Nephron (organoid): ENCODE measurements at regions not wholly inside any gene's neighbourhood (a gene's known extent, or its start where the extent isn't known, plus 50 kb on each side); places are given as distances from the start of the nearest gene placed in this dataset.

Experiments used
- H3K27ac Mint-ChIP-seq, 3 experiments: 2 replicates each; pipeline ENCODE4 v1.8.0; 2020; ENCODE audit warnings: mixed read lengths in 3 of 3, mild to moderate bottlenecking in 2 of 3, moderate library complexity in 1 of 3
- H3K27me3 Mint-ChIP-seq: 2 replicates; pipeline ENCODE4 v1.8.0; 2021; ENCODE audit warnings: low read depth, mild to moderate bottlenecking, moderate library complexity, mixed read lengths
- H3K36me3 Mint-ChIP-seq: 2 replicates; pipeline ENCODE4 v1.8.0; 2020; ENCODE audit warnings: low read depth, mixed read lengths
- H3K4me1 Mint-ChIP-seq: 2 replicates; pipeline ENCODE4 v1.8.0; 2020; ENCODE audit warnings: mixed read lengths
- H3K4me3 Mint-ChIP-seq, 3 experiments: 2 replicates each; pipeline ENCODE4 v1.8.0; 2020; ENCODE audit warnings: mild to moderate bottlenecking in 3 of 3, mixed read lengths in 3 of 3, moderate library complexity in 2 of 3
- H3K9me3 Mint-ChIP-seq: 2 replicates; pipeline ENCODE4 v1.8.0; 2020; ENCODE audit warnings: mixed read lengths
- TF ChIP-seq, protein P1 (sequence below), 3 experiments: fragments of 200-600 bp; sonication (generic); IDR thresholded peaks; one replicate each; pipeline ENCODE4 v1.5.0; 2021; ENCODE audit warnings: antibody characterized with exemption in 3 of 3; ENCODE audit not compliant: unreplicated experiment in 3 of 3

DNA sequence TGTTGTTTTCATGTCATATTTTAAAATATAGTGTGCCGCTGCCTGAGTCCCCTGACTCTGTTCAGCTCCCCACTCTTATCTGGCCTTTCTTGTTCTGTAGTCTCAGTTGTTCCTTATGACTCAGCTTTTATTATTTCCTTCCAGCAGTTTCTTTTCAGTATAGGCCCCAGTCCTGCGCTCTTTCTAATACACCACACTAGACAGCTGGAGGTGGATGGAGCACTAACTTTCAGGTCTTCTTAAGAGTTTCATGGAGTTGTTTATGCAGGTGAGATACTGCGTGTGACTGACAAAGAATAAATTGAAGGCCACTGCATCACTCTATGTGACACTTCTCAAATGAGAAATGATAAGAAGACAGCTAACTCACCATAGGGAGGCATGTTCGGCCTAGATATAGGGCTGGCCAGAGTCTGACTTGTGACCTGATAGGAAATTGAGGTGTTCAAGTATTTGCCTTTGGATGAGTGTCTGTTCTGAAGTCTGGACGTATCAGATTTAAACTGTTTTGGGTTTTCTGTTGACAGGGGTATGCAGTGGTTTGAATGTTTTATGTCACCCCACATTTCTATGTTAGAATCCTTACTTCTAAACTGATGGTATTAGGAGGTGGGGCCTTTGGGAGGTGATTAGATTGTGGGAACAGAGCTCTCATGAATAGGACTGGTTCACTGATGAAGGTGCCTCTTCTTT is 60.8 kb upstream of the CLMN start:
- no peak overlapping the region for H3K27ac Mint-ChIP-seq
- H3K36me3 Mint-ChIP-seq = peaks cover 4% of the 10 kb centered on the region
- no peak overlapping the region for H3K4me3 Mint-ChIP-seq

DNA sequence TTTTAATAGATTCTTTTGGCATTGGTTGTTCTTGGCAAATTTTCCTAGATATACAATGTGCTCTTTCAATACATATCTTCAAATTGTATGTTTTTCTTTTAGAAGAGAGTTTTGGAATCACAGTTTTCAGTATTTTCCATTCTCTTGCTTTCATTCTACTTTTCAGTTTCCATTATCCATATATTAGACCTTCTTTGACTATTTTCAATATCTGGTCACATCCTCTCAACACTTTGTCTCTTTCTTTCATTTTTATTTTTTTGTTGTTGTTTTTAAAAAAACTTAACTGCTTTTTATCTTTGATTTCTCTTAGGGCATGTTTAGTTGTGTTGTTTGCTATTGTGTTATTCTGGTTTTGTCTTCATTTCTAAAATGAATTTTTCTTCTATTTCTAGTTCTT is 59.9 kb upstream of the CLMN start:
- H3K4me1 Mint-ChIP-seq = no peaks in the 10 kb centered on the region

More for the DNA sequence above, 60.8 kb upstream of the CLMN start:
- H3K9me3 Mint-ChIP-seq = peaks cover 30% of the 10 kb centered on the region
- H3K27me3 Mint-ChIP-seq = peaks cover 13% of the 10 kb centered on the region
- no peaks in the 10 kb centered on the region for H3K4me1 Mint-ChIP-seq
- TF ChIP-seq, protein P1, sequence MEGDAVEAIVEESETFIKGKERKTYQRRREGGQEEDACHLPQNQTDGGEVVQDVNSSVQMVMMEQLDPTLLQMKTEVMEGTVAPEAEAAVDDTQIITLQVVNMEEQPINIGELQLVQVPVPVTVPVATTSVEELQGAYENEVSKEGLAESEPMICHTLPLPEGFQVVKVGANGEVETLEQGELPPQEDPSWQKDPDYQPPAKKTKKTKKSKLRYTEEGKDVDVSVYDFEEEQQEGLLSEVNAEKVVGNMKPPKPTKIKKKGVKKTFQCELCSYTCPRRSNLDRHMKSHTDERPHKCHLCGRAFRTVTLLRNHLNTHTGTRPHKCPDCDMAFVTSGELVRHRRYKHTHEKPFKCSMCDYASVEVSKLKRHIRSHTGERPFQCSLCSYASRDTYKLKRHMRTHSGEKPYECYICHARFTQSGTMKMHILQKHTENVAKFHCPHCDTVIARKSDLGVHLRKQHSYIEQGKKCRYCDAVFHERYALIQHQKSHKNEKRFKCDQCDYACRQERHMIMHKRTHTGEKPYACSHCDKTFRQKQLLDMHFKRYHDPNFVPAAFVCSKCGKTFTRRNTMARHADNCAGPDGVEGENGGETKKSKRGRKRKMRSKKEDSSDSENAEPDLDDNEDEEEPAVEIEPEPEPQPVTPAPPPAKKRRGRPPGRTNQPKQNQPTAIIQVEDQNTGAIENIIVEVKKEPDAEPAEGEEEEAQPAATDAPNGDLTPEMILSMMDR (IDR thresholded peaks at IDR 0.05; ENCODE audit: unreplicated experiment in 3 of 3) = no peak

DNA sequence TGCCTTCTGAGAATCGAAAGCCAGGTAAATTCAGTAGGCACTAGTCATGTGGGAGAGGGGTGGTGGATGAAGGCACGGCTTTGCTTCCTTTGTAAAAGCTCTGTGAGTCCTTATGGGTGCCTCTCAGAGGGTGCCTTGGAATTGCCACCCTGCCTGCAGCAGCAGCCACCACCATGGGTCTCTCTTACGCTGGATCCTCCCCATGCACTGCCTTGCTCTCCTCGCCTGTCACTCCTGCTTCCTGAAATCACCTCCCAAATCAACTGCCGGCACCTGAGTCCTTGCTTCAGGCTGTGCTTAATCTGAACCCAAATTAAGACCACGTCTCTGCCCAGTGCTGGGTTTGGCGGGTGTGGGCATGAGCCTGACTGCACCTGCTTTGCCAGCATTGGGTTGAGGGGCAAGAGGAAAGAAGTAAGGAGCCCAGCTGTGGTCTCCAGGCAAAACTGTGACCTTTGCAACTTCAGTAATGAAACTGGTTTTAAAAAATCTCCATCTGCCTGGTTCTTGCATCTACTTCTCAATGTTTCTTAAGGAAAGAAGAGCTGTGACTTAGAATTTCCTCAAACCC is 55.9 kb upstream of the CLMN start:
- no peaks in the 10 kb centered on the region for H3K4me1 Mint-ChIP-seq
- H3K27ac Mint-ChIP-seq = no peak overlapping the region
- TF ChIP-seq, protein P1 (IDR thresholded peaks at IDR 0.05; ENCODE audit: unreplicated experiment in 3 of 3) = no peak
- H3K9me3 Mint-ChIP-seq = peaks cover 23% of the 10 kb centered on the region
- H3K36me3 Mint-ChIP-seq = peaks cover 4% of the 10 kb centered on the region
- H3K4me3 Mint-ChIP-seq = no peak overlapping the region
- peaks cover 25% of the 10 kb centered on the region for H3K27me3 Mint-ChIP-seq

More for the DNA sequence above, 59.9 kb upstream of the CLMN start:
- no peak overlapping the region for H3K4me3 Mint-ChIP-seq
- TF ChIP-seq, protein P1 (IDR thresholded peaks at IDR 0.05; ENCODE audit: unreplicated experiment in 3 of 3) = no peak
- no peak overlapping the region for H3K27ac Mint-ChIP-seq
- peaks cover 4% of the 10 kb centered on the region for H3K36me3 Mint-ChIP-seq
- peaks cover 30% of the 10 kb centered on the region for H3K9me3 Mint-ChIP-seq
- H3K27me3 Mint-ChIP-seq = peaks cover 17% of the 10 kb centered on the region

DNA sequence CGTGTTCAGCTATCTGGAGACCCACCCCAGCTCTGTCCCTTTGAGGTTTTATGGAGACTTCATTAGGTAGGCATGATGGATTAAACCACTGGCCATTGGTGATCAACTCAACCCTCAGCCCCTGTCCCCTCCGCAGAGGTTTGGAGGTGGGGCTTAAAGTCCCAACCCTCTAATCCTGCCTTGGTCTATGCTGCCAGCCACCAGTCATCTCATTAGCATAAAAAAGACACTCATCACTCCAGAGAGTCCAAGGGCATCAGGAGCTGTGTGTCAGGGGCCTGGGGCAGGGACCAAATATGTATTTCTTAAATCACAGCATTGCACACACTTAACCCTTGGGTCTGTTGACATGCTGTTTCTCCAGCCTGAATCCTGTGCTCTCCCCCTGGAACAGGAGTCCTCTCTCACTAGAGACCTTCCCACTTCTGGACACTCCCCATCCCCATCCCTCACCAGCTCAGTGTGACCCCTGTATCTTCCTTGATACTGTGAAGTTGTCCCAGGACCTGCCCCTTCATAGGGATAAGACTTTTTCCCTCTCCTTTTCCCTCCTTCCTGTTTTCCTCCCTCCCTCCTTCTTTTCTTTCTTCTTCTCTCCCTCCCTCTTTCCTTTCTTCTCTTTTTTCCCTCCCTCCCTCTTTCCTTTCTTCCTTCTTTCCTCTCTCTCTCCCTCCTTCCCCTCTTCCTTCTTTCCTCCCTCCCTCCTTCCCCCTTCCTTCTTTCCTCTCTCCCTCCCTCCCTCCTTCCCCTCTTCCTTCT is 54.7 kb upstream of the CLMN start:
- Mint-ChIP-seq H3K27ac (no peak overlapping the region), H3K4me3 (no peak overlapping the region), H3K4me1 (no peaks in the 10 kb centered on the region), H3K36me3 (no peaks in the 10 kb centered on the region), H3K27me3 (peaks cover 25% of the 10 kb centered on the region), H3K9me3 (peaks cover 13% of the 10 kb centered on the region)
- TF ChIP-seq, protein P1 (IDR thresholded peaks at IDR 0.05; ENCODE audit: unreplicated experiment in 3 of 3) = no peak

DNA sequence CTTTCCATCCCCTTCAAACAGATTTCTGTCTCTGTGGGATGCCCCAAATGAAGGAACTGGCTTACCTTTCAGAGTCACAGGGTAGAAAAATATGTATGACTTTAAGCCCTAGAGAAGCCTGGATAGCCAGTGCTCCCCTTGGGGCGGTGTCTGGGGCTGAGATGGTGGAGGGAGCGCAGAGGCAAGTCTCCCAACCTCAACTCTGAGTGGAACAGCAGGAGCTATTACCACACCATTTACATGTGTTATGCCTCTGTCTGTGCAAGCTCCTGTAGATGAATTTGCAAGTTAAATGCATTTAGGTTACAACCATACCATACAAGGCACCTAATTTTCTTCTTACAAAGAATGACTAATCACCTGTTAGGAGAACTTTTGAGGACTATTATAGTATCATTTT is 50.4 kb upstream of the CLMN start:
- Mint-ChIP-seq H3K27me3 (peaks cover 12% of the 10 kb centered on the region), H3K36me3 (no peaks in the 10 kb centered on the region), H3K4me3 (no peak overlapping the region), H3K4me1 (no peaks in the 10 kb centered on the region), H3K27ac (no peak overlapping the region), H3K9me3 (no peaks in the 10 kb centered on the region)
- TF ChIP-seq, protein P1 (IDR thresholded peaks at IDR 0.05; ENCODE audit: unreplicated experiment in 3 of 3) = no peak
